KOPT-K1 (cell line): ENCODE measurements at regions not wholly inside any gene's neighbourhood (a gene's known extent, or its start where the extent isn't known, plus 50 kb on each side); places are given as distances from the start of the nearest gene placed in this dataset.
A peak's percentile ranks its signal among the peaks of the same experiment; 100 is the strongest.

Source experiments
- H3K27ac ChIP-seq: fragments of 200-600 bp; sonication (generic); 2 replicates; pipeline ENCODE4 v1.5.1; 2016; ENCODE audit warnings: antibody characterized with exemption, mild to moderate bottlenecking, low read depth, low read length; ENCODE audit not compliant: poor library complexity, severe bottlenecking
- H3K36me3 ChIP-seq: fragments of 200-600 bp; sonication (generic); 2 replicates; pipeline ENCODE4 v1.5.1; 2017; ENCODE audit warnings: antibody characterized with exemption, mild to moderate bottlenecking, low read length, moderate library complexity; ENCODE audit not compliant: insufficient read depth
- H3K9me3 ChIP-seq: fragments of 200-600 bp; sonication (generic); 2 replicates; pipeline ENCODE4 v1.5.1; 2017; ENCODE audit warnings: antibody characterized with exemption, low read length, mild to moderate bottlenecking; ENCODE audit not compliant: insufficient read depth, poor library complexity, severe bottlenecking

GRCh38 chr2:12054956-12055618, 308.7 kb downstream of the LPIN1 start:
- Histone ChIP-seq H3K9me3 (peaks cover 4% of the 10 kb centered on the region), H3K36me3 (no peaks in the 10 kb centered on the region), H3K27ac (no peak overlapping the region)

GRCh38 chr2:12057436-12058166, 311.2 kb downstream of the LPIN1 start:
- Histone ChIP-seq H3K36me3 (no peaks in the 10 kb centered on the region), H3K27ac (peak overlapping the region; percentile 12), H3K9me3 (peaks cover 4% of the 10 kb centered on the region)

- no peak overlapping the region for H3K27ac ChIP-seq
- peaks cover 3% of the 10 kb centered on the region for H3K9me3 ChIP-seq
- no peaks in the 10 kb centered on the region for H3K36me3 ChIP-seq
These were observed 313.4 kb downstream of the LPIN1 start for GRCh38 chr2:12059616-12060441.

- Histone ChIP-seq H3K9me3 (peaks cover 3% of the 10 kb centered on the region), H3K27ac (no peak overlapping the region), H3K36me3 (no peaks in the 10 kb centered on the region)
These were observed 314.5 kb downstream of the LPIN1 start for GRCh38 chr2:12060886-12061285.

- H3K9me3 ChIP-seq, result peaks cover 3% of the 10 kb centered on the region
- no peak overlapping the region for H3K27ac ChIP-seq
- H3K36me3 ChIP-seq, result no peaks in the 10 kb centered on the region
These were observed 315.0 kb downstream of the LPIN1 start for GRCh38 chr2:12061286-12062052.

- no peaks in the 10 kb centered on the region for H3K36me3 ChIP-seq
- no peak overlapping the region for H3K27ac ChIP-seq
- peaks cover 3% of the 10 kb centered on the region for H3K9me3 ChIP-seq
These were observed 315.6 kb downstream of the LPIN1 start for GRCh38 chr2:12062053-12062395.

GRCh38 chr2:12063210-12063609, 316.8 kb downstream of the LPIN1 start:
- no peak overlapping the region for H3K27ac ChIP-seq
- H3K9me3 ChIP-seq, result peaks cover 3% of the 10 kb centered on the region
- H3K36me3 ChIP-seq, result no peaks in the 10 kb centered on the region

- Histone ChIP-seq H3K36me3 (no peaks in the 10 kb centered on the region), H3K9me3 (peaks cover 3% of the 10 kb centered on the region), H3K27ac (no peak overlapping the region)
These were observed 317.7 kb downstream of the LPIN1 start for GRCh38 chr2:12064153-12064552.

GRCh38 chr2:12066116-12066515, 319.7 kb downstream of the LPIN1 start:
- Histone ChIP-seq H3K27ac (no peak overlapping the region), H3K9me3 (peaks cover 3% of the 10 kb centered on the region), H3K36me3 (no peaks in the 10 kb centered on the region)

GRCh38 chr2:12066986-12067385, 320.6 kb downstream of the LPIN1 start:
- peaks cover 3% of the 10 kb centered on the region for H3K9me3 ChIP-seq
- H3K27ac ChIP-seq, result no peak overlapping the region
- no peaks in the 10 kb centered on the region for H3K36me3 ChIP-seq

- Histone ChIP-seq H3K9me3 (no peaks in the 10 kb centered on the region), H3K27ac (no peak overlapping the region)
These were observed 322.5 kb downstream of the LPIN1 start for GRCh38 chr2:12068796-12069538.

GRCh38 chr2:12070153-12070552, 323.7 kb downstream of the LPIN1 start:
- no peak overlapping the region for H3K27ac ChIP-seq
- H3K36me3 ChIP-seq, result no peaks in the 10 kb centered on the region
- H3K9me3 ChIP-seq, result no peaks in the 10 kb centered on the region

More at GRCh38 chr2:12068796-12069538, 322.5 kb downstream of the LPIN1 start:
- H3K36me3 ChIP-seq, result no peaks in the 10 kb centered on the region

GRCh38 chr2:12070581-12070980, 324.1 kb downstream of the LPIN1 start:
- Histone ChIP-seq H3K27ac (no peak overlapping the region), H3K36me3 (no peaks in the 10 kb centered on the region), H3K9me3 (no peaks in the 10 kb centered on the region)

- H3K36me3 ChIP-seq, result no peaks in the 10 kb centered on the region
- H3K9me3 ChIP-seq, result no peaks in the 10 kb centered on the region
- no peak overlapping the region for H3K27ac ChIP-seq
These were observed 324.9 kb downstream of the LPIN1 start for GRCh38 chr2:12071318-12071717.
